ENCODE measurements at regions not wholly inside any gene's neighbourhood (a gene's known extent, or its start where the extent isn't known, plus 50 kb on each side); places are given as distances from the start of the nearest gene placed in this dataset.

DNA sequence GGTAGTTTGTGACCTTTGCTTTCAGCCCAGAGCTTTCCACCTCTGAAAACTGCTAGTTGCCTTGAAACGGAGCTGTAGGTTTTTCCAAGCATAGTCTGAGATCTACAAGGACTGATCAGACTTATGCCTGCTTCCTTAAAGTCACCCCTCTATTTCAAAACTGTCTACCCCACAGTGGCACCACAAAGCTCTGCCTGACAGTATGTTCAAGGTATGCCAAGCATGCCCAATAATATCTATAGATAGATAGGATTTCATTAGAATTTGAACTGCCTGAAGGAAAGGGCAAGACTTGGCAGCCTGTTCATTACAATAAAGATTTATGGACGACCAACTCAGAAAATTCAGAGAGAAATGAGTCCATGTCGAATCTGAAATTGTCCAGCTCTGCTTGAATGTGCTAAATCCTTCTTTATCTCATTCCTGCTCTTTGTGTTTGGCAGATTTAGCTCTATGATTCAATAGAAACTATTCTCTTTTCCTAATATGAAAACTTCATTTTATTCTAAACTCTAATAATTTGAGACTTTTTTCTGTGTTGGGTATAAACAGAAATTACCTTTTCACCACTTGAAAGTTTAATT, 227.6 kb upstream of the TBC1D5 start:
- peaks cover 0 to 2% (median under 1%) of the 10 kb centered on the region in 4 experiments; a peak in 2 of 7 replicates for H3K4me1 ChIP-seq (replicated peaks in 1 of 4; ENCODE audit: control insufficient read depth in 3 of 4, insufficient read depth in 4 of 4, low read length in 3 of 4)
- H2BK5ac ChIP-seq (ENCODE audit: low read depth, low read length): no peak overlapping the region
- no peak overlapping the region for H3K23ac ChIP-seq (ENCODE audit: insufficient read length)
- FAIRE-seq (no peak), DNase-seq (ENCODE audit: low read depth in 1 of 2, low spot score in 2 of 2) (no peak)
- H4K8ac ChIP-seq (ENCODE audit: extremely low read depth, insufficient read depth, low read length): no peak overlapping the region
- H4K20me1 ChIP-seq (replicated peaks in 1 of 2; ENCODE audit: control insufficient read depth in 1 of 2, insufficient read depth in 2 of 2, low read length in 2 of 2): peaks cover 0 to 2% of the 10 kb centered on the region in 2 experiments
- H3K27me3 ChIP-seq (replicated peaks in 1 of 4; ENCODE audit: control insufficient read depth in 3 of 4, extremely low read depth in 1 of 4, insufficient read depth in 3 of 4, low read length in 3 of 4): no peaks in the 10 kb centered on the region
- no peaks in the 10 kb centered on the region for H3K36me3 ChIP-seq (ENCODE audit: control insufficient read depth in 2 of 4, insufficient read depth in 4 of 4, low read length in 3 of 4)
- no peak overlapping the region for H3K4me3 ChIP-seq (ENCODE audit: extremely low read depth in 1 of 4, insufficient read depth in 2 of 4, low read depth in 3 of 4, low read length in 4 of 4)
- ChIA-PET CTCF (ENCODE audit: partially characterized antibody) (interaction anchor here (0.9 kb wide), 1 partner anchor 9 kb away, joined by 4 read pairs; no protein-coding TSS in a partner anchor), POLR2A (ENCODE audit: partially characterized antibody) (no interaction called here)
- H2AK5ac ChIP-seq (ENCODE audit: low read depth, low read length): no peak overlapping the region
- no peak overlapping the region for H2BK12ac ChIP-seq (ENCODE audit: low read depth, low read length)
- H3K79me2 ChIP-seq (ENCODE audit: control insufficient read depth in 1 of 2, insufficient read depth in 2 of 2, low read length in 2 of 2): no peaks in the 10 kb centered on the region
- H4K91ac ChIP-seq (replicated peaks; ENCODE audit: insufficient read length, low read length): no peak overlapping the region
- H2BK20ac ChIP-seq (ENCODE audit: low read length): no peak overlapping the region
- H3K79me1 ChIP-seq (ENCODE audit: low read depth, low read length): no peaks in the 10 kb centered on the region
- no peak overlapping the region for H3K4ac ChIP-seq (replicated peaks; ENCODE audit: insufficient read length, low read depth, low read length)
- no peak overlapping the region for H3K27ac ChIP-seq (ENCODE audit: low read depth, low read length)
- H3K18ac ChIP-seq (ENCODE audit: extremely low read depth, low read length): no peak overlapping the region
- H3K9ac ChIP-seq (replicated peaks in 1 of 4; ENCODE audit: extremely low read depth in 1 of 4, low read depth in 3 of 4, low read length in 3 of 4): no peak overlapping the region
- H3K23me2 ChIP-seq (ENCODE audit: low read depth, low read length): peaks cover 2% of the 10 kb centered on the region; the same call in 1 of the 2 replicates
- H3K9me3 ChIP-seq (ENCODE audit: insufficient read depth in 2 of 2, low read depth in 1 of 2, low read length in 1 of 2): no peaks in the 10 kb centered on the region
- WGBS, 2 experiments (ENCODE audit: extremely low coverage in 1 of 2, insufficient coverage in 1 of 2, insufficient read length in 1 of 2, insufficient replicate concordance in 2 of 2, low coverage in 1 of 2, low lambda C conversion rate in 2 of 2, missing lambda C conversion rate in 1 of 2): 79% methylated on average over 3 of the region's 3 CpGs; no CpG with 5 or more reads in 1 of the 2 experiments
- H2AFZ ChIP-seq (ENCODE audit: low read length): no peak overlapping the region
- H4K5ac ChIP-seq (ENCODE audit: insufficient read length, low read depth, low read length): no peak overlapping the region
- no peak overlapping the region for H3K56ac ChIP-seq (replicated peaks; ENCODE audit: insufficient read length, low read depth, low read length)
- no peak overlapping the region for H3K4me2 ChIP-seq (ENCODE audit: insufficient read depth in 1 of 2, low read depth in 2 of 2, low read length in 2 of 2)
- H3K14ac ChIP-seq (ENCODE audit: insufficient read length): no peak overlapping the region
- no peak overlapping the region for H2BK15ac ChIP-seq (ENCODE audit: low read length)
- H2BK120ac ChIP-seq (replicated peaks; ENCODE audit: low read depth, low read length): no peak overlapping the region
- TF ChIP-seq JUN (IDR thresholded peaks at IDR 0.05; ENCODE audit: low read depth, low read length): no peak
- TF ChIP-seq RBBP5 (IDR thresholded peaks at IDR 0.05; ENCODE audit: borderline replicate concordance, low read depth, low read length): no peak
- TF ChIP-seq, protein P1, sequence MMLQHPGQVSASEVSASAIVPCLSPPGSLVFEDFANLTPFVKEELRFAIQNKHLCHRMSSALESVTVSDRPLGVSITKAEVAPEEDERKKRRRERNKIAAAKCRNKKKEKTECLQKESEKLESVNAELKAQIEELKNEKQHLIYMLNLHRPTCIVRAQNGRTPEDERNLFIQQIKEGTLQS (IDR thresholded peaks at IDR 0.05; ENCODE audit: insufficient read depth, low read depth, low read length): no peak
- TF ChIP-seq SAP30 (IDR thresholded peaks at IDR 0.05; ENCODE audit: insufficient read depth, insufficient replicate concordance, low read length): no peak
- TF ChIP-seq CREB1 (IDR thresholded peaks at IDR 0.05): no peak
- TF ChIP-seq BCL11A (IDR thresholded peaks at IDR 0.05; ENCODE audit: low read depth in 2 of 2, low read length in 2 of 2): no peak
- no peak for TF ChIP-seq SIRT6 (IDR thresholded peaks at IDR 0.05; ENCODE audit: low read length)
- TF ChIP-seq CBX8 (IDR thresholded peaks at IDR 0.05; ENCODE audit: borderline replicate concordance, low read depth, low read length): no peak
- TF ChIP-seq, protein P2, sequence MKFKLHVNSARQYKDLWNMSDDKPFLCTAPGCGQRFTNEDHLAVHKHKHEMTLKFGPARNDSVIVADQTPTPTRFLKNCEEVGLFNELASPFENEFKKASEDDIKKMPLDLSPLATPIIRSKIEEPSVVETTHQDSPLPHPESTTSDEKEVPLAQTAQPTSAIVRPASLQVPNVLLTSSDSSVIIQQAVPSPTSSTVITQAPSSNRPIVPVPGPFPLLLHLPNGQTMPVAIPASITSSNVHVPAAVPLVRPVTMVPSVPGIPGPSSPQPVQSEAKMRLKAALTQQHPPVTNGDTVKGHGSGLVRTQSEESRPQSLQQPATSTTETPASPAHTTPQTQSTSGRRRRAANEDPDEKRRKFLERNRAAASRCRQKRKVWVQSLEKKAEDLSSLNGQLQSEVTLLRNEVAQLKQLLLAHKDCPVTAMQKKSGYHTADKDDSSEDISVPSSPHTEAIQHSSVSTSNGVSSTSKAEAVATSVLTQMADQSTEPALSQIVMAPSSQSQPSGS (IDR thresholded peaks at IDR 0.05; ENCODE audit: low read length): no peak
- no peak for TF ChIP-seq SIX5 (IDR thresholded peaks at IDR 0.05; ENCODE audit: low read depth, low read length)
- no peak for TF ChIP-seq BRCA1 (IDR thresholded peaks at IDR 0.05; ENCODE audit: low read depth, low read length)

All from H1 (cell line).